Central memory CD8-positive, alpha-beta T cell (primary cell): ENCODE measurements at regions not wholly inside any gene's neighbourhood (a gene's known extent, or its start where the extent isn't known, plus 50 kb on each side); places are given as distances from the start of the nearest gene placed in this dataset.

ENCODE experiments used
- ATAC-seq: fragments of 150-1000 bp; cut with Tn5 transposase; replicated peaks from 2 replicates; pipeline ENCODE4 v1.10.0; 2022; ENCODE audit warnings: mild to moderate bottlenecking, moderate FRiP score, moderate number of reproducible peaks; ENCODE audit not compliant: poor library complexity, severe bottlenecking; ENCODE audit errors: extremely low read depth
- DNase-seq, 2 donors: peaks; one replicate each; pipeline ENCODE4 v3.0.0; 2021; ENCODE audit warnings: low spot score in 2 of 2
- H3K27ac Mint-ChIP-seq: one replicate; pipeline ENCODE4 v1.8.0; 2022; ENCODE audit warnings: low read depth, mild to moderate bottlenecking, moderate library complexity, mixed read lengths
- H3K27me3 Mint-ChIP-seq: one replicate; pipeline ENCODE4 v1.8.0; 2022; ENCODE audit warnings: mixed read lengths
- H3K36me3 Mint-ChIP-seq: one replicate; pipeline ENCODE4 v1.8.0; 2022; ENCODE audit warnings: mild to moderate bottlenecking, moderate library complexity, mixed read lengths; ENCODE audit not compliant: insufficient read depth
- H3K4me1 Mint-ChIP-seq: one replicate; pipeline ENCODE4 v1.8.0; 2022; ENCODE audit warnings: mixed read lengths
- H3K4me3 Mint-ChIP-seq: one replicate; pipeline ENCODE4 v1.8.0; 2022; ENCODE audit warnings: mild to moderate bottlenecking, moderate library complexity, mixed read lengths
- H3K9me3 Mint-ChIP-seq: one replicate; pipeline ENCODE4 v1.8.0; 2022; ENCODE audit warnings: mixed read lengths

- Mint-ChIP-seq H3K27ac (no peak overlapping the region), H3K36me3 (no peaks in the 10 kb centered on the region), H3K9me3 (no peaks in the 10 kb centered on the region), H3K27me3 (peaks cover 61% of the 10 kb centered on the region), H3K4me1 (no peaks in the 10 kb centered on the region), H3K4me3 (no peak overlapping the region)
- ATAC-seq (no peak), DNase-seq (no peak)
Measured at GRCh38 chr10:125565046-125565445, 117.9 kb downstream of the TEX36 start.

- Mint-ChIP-seq H3K27me3 (peaks cover 62% of the 10 kb centered on the region), H3K9me3 (no peaks in the 10 kb centered on the region), H3K36me3 (no peaks in the 10 kb centered on the region), H3K27ac (no peak overlapping the region), H3K4me1 (peaks cover under 1% of the 10 kb centered on the region), H3K4me3 (no peak overlapping the region)
- ATAC-seq = no peak
- DNase-seq = no peak
Measured at GRCh38 chr10:125564570-125564969, 118.4 kb downstream of the TEX36 start.

GRCh38 chr10:125562737-125563136 is 120.2 kb downstream of the TEX36 start:
- H3K4me3 Mint-ChIP-seq = no peak overlapping the region
- no peaks in the 10 kb centered on the region for H3K9me3 Mint-ChIP-seq
- no peak for DNase-seq
- peaks cover 7% of the 10 kb centered on the region for H3K4me1 Mint-ChIP-seq
- no peaks in the 10 kb centered on the region for H3K36me3 Mint-ChIP-seq
- ATAC-seq = no peak
- H3K27me3 Mint-ChIP-seq = peaks cover 51% of the 10 kb centered on the region
- H3K27ac Mint-ChIP-seq = no peak overlapping the region

GRCh38 chr10:125560947-125561346 is 122.0 kb downstream of the TEX36 start:
- Mint-ChIP-seq H3K27ac (no peak overlapping the region), H3K4me1 (peaks cover 7% of the 10 kb centered on the region), H3K36me3 (no peaks in the 10 kb centered on the region), H3K9me3 (no peaks in the 10 kb centered on the region), H3K27me3 (peaks cover 52% of the 10 kb centered on the region), H3K4me3 (no peak overlapping the region)
- ATAC-seq (no peak), DNase-seq (no peak)

- Mint-ChIP-seq H3K36me3 (no peaks in the 10 kb centered on the region), H3K4me1 (peaks cover 7% of the 10 kb centered on the region), H3K27ac (no peak overlapping the region), H3K4me3 (no peak overlapping the region), H3K9me3 (no peaks in the 10 kb centered on the region), H3K27me3 (peaks cover 49% of the 10 kb centered on the region)
- ATAC-seq = no peak
- no peak for DNase-seq
Measured at GRCh38 chr10:125559210-125559609, 123.8 kb downstream of the TEX36 start.

- H3K27ac Mint-ChIP-seq = no peak overlapping the region
- peaks cover 7% of the 10 kb centered on the region for H3K4me1 Mint-ChIP-seq
- no peak for DNase-seq
- no peak for ATAC-seq
- H3K4me3 Mint-ChIP-seq = no peak overlapping the region
- no peaks in the 10 kb centered on the region for H3K36me3 Mint-ChIP-seq
- peaks cover 45% of the 10 kb centered on the region for H3K27me3 Mint-ChIP-seq
- H3K9me3 Mint-ChIP-seq = no peaks in the 10 kb centered on the region
Measured at GRCh38 chr10:125557801-125558505, 125.0 kb downstream of the TEX36 start.

- no peak for ATAC-seq
- no peak for DNase-seq
- H3K36me3 Mint-ChIP-seq = no peaks in the 10 kb centered on the region
- no peaks in the 10 kb centered on the region for H3K9me3 Mint-ChIP-seq
- H3K27ac Mint-ChIP-seq = no peak overlapping the region
- peaks cover 7% of the 10 kb centered on the region for H3K4me1 Mint-ChIP-seq
- H3K27me3 Mint-ChIP-seq = peaks cover 45% of the 10 kb centered on the region
- no peak overlapping the region for H3K4me3 Mint-ChIP-seq
Measured at GRCh38 chr10:125557311-125557710, 125.7 kb downstream of the TEX36 start.

GRCh38 chr10:125556882-125557281 is 126.1 kb downstream of the TEX36 start:
- peaks cover 40% of the 10 kb centered on the region for H3K27me3 Mint-ChIP-seq
- H3K4me3 Mint-ChIP-seq = no peak overlapping the region
- ATAC-seq (no peak), DNase-seq (no peak)
- no peaks in the 10 kb centered on the region for H3K9me3 Mint-ChIP-seq
- no peaks in the 10 kb centered on the region for H3K36me3 Mint-ChIP-seq
- H3K27ac Mint-ChIP-seq = no peak overlapping the region
- H3K4me1 Mint-ChIP-seq = peaks cover 7% of the 10 kb centered on the region

- peaks cover 37% of the 10 kb centered on the region for H3K27me3 Mint-ChIP-seq
- DNase-seq = no peak
- ATAC-seq = no peak
- no peak overlapping the region for H3K27ac Mint-ChIP-seq
- H3K9me3 Mint-ChIP-seq = no peaks in the 10 kb centered on the region
- no peaks in the 10 kb centered on the region for H3K36me3 Mint-ChIP-seq
- H3K4me1 Mint-ChIP-seq = peaks cover 7% of the 10 kb centered on the region
- no peak overlapping the region for H3K4me3 Mint-ChIP-seq
Measured at GRCh38 chr10:125555743-125556142, 127.2 kb downstream of the TEX36 start.

GRCh38 chr10:125555267-125555666 is 127.7 kb downstream of the TEX36 start:
- Mint-ChIP-seq H3K9me3 (no peaks in the 10 kb centered on the region), H3K27me3 (peaks cover 33% of the 10 kb centered on the region), H3K27ac (no peak overlapping the region), H3K4me3 (no peak overlapping the region), H3K36me3 (no peaks in the 10 kb centered on the region), H3K4me1 (peaks cover 7% of the 10 kb centered on the region)
- ATAC-seq = no peak
- no peak for DNase-seq

- H3K4me1 Mint-ChIP-seq = peaks cover 7% of the 10 kb centered on the region
- DNase-seq (no peak), ATAC-seq (no peak)
- H3K27ac Mint-ChIP-seq = no peak overlapping the region
- no peaks in the 10 kb centered on the region for H3K36me3 Mint-ChIP-seq
- H3K4me3 Mint-ChIP-seq = no peak overlapping the region
- peaks cover 29% of the 10 kb centered on the region for H3K27me3 Mint-ChIP-seq
- H3K9me3 Mint-ChIP-seq = no peaks in the 10 kb centered on the region
Measured at GRCh38 chr10:125554753-125555152, 128.2 kb downstream of the TEX36 start.

- ATAC-seq (no peak), DNase-seq (no peak)
- peaks cover 29% of the 10 kb centered on the region for H3K27me3 Mint-ChIP-seq
- H3K9me3 Mint-ChIP-seq = no peaks in the 10 kb centered on the region
- H3K4me1 Mint-ChIP-seq = peaks cover 2% of the 10 kb centered on the region
- H3K27ac Mint-ChIP-seq = no peak overlapping the region
- H3K36me3 Mint-ChIP-seq = no peaks in the 10 kb centered on the region
- H3K4me3 Mint-ChIP-seq = no peak overlapping the region
Measured at GRCh38 chr10:125554016-125554703, 128.8 kb downstream of the TEX36 start.

GRCh38 chr10:125553091-125553490 is 129.9 kb downstream of the TEX36 start:
- Mint-ChIP-seq H3K27ac (no peak overlapping the region), H3K27me3 (peaks cover 29% of the 10 kb centered on the region), H3K36me3 (no peaks in the 10 kb centered on the region), H3K4me3 (no peak overlapping the region), H3K4me1 (no peaks in the 10 kb centered on the region), H3K9me3 (no peaks in the 10 kb centered on the region)
- no peak for DNase-seq
- ATAC-seq = no peak
